Lung microvascular endothelial cell (primary cell): ENCODE measurements at regions not wholly inside any gene's neighbourhood (a gene's known extent, or its start where the extent isn't known, plus 50 kb on each side); places are given as distances from the start of the nearest gene placed in this dataset.

Experiments
- DNase-seq, 2 donors: peaks; one replicate each; pipeline versions ENCODE4 v3.0.0 to v3.0.0-alpha.2; 2010; ENCODE audit warnings: low read depth in 2 of 2

DNA sequence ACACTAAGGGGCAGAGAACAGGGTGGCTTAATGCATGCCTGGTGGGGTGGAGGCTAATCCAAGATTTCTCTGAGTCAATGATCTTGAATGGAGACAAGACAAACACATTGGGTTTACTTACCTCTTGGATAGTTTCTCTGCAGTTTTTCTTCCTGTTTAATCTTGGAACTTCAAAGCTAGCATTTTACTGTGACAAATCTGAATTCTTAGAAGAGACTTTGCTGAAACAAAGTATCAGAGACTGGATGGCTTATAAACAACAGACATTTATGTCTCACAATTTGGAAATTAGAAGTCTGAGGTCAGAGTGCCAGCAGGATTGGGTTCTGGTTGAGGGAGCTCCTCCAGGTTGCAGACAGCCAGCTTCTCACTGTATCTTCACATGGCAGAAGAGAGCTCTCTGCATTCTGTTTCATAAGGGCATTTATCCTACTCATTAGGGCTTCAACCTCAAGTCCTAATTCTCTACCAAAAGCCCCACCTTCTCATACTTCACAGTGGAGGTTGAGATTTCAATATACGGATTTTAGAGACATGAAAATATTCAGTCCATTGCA lies 921.8 kb downstream of the VRK1 start:
- no peak for DNase-seq

DNA sequence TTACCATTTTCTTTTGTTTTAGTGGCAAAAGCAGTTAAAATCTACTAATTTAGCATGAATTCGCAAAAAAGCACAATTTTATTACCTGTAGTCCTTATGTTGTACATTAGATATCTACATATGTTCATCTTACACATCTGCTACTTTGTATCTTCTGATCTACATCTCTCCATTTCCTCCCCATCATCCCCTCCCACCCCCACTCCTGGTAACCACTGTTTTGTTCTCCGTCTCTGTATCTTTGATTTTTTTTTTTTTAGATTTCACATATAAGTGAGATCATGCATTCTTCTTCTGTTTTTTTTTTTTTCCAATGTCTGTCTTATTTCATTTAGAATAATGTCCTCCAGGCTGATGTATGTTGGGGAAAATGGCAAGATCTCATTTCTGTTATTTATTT lies 922.7 kb downstream of the VRK1 start:
- DNase-seq, result no peak

GRCh38 chr14:97723351-97723750 lies 926.2 kb downstream of the VRK1 start:
- DNase-seq, result no peak

GRCh38 chr14:97723819-97724218 lies 926.6 kb downstream of the VRK1 start:
- DNase-seq, result no peak

DNA sequence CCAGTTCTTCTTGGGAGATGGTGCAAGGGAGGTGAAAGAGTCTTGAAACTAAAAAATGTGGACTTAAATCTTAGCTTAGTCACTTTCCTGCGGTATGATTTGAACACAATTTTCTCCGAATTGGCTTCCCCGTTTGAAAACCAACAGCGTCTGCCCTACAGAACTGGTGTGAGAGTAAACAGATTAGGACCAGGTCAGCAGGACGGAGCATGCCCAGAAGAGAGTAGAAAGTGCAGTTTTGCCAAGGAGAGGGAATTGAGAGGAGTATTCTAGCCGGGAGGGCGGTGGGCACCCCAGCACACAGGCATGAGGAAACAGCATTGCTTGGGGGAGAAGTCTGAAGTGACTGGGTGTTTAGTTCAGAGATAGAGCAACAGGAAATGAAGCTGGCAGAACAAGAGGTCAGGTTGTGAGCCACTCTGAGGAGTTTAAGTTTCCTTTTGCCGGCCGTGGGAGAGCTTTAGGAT lies 927.1 kb downstream of the VRK1 start:
- DNase-seq, result no peak

DNA sequence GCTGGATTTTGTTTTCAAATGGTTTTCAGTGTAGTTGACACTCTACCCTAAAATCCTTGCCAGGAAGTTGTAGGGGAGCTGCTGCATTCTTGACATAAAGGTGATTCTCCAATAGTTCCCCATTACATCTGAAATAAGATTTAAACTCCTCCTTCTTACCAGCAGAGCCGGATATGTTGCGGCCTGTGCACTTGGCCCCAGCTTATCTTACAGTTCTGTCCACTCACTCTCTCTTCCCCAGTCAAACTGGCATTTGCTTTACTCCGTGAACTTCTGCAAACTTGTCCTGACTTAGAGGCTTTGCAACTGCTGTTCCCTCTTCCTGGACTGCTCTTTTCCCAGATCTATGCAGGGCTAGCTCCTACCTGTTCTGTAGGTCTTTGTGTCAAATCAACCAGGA lies 929.5 kb downstream of the VRK1 start:
- no peak for DNase-seq

- no peak for DNase-seq
Measured at GRCh38 chr14:97730706-97731105, 933.5 kb downstream of the VRK1 start.

- DNase-seq, result no peak
Measured at GRCh38 chr14:97731800-97732199, 934.6 kb downstream of the VRK1 start.

GRCh38 chr14:97747316-97747715 lies 950.1 kb downstream of the VRK1 start:
- DNase-seq, result no peak

- no peak for DNase-seq
Measured at GRCh38 chr14:97748616-97749015, 951.4 kb downstream of the VRK1 start.

- DNase-seq, result no peak
Measured at GRCh38 chr14:97757491-97757890, 960.3 kb downstream of the VRK1 start.

DNA sequence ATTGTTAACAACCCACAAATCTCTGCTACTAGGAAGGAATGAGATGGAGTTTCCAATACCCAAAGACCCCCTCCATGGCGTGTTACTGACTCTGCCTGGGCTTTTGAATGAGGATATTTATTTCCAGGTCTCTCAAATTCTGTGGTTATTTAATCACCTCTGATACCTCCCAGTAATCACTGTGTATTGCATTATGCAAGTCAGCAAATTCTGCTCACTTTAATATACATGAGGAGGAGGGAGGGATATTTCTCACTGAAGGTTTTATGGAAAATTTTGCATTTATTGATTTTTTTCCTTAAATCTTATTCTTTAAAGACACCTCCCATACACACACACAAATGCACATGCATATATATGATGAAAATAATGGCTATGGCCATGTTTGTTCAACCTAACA lies 962.9 kb downstream of the VRK1 start:
- no peak for DNase-seq

GRCh38 chr14:97762386-97762785 lies 965.2 kb downstream of the VRK1 start:
- DNase-seq, result no peak

GRCh38 chr14:97771340-97772045 lies 974.3 kb downstream of the VRK1 start:
- no peak for DNase-seq

DNA sequence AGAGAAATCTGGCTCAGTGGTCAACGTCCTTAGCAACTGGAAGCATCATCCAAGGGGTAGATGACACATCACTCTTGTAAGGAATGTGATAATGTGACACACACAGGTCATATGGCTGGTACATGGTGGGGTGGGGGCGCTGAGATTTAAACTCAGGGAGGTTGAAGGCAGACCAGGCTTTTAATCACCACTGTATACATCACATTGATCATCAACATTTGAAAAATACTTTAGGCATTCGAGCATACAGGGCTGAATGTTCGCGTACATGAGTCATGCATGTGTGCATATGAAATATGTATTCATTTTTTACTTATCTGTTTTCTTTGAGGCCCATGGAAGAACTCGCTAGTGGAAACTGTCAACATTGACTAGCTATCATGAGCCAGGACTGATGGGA lies 976.4 kb downstream of the VRK1 start:
- no peak for DNase-seq

DNA sequence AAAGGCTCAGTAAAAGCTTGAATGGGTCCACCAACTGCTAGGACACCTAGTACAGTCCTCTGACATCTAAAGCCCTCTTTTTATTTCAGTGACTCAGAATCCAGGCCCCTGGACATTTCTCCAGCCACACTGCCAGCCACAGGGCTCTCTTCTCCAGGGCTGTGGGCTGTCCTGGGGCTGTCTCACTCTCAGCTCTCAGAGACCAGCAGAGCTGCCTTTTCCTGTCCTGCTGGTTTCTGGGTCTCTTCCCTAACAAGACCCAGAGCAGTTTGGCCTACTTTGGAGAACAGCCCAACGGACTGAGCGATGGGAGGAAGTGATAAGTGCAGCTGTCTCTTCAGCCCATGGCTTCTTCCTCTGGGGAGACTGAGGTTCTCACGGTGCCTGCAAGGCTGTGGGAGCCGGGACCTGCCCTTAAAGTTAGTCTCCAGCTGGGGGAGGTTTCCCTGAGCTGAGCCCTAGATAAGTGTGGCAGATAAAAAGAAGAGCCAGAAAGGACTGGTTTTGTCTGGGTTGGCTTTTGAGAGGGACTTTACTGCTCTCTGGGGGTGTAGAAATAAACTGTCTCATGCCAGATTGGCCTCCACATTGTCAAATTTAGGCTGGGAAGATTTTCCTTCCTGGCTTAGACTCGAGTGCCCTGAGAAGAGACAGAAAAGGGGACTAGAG lies 979.8 kb downstream of the VRK1 start:
- DNase-seq, result no peak

DNA sequence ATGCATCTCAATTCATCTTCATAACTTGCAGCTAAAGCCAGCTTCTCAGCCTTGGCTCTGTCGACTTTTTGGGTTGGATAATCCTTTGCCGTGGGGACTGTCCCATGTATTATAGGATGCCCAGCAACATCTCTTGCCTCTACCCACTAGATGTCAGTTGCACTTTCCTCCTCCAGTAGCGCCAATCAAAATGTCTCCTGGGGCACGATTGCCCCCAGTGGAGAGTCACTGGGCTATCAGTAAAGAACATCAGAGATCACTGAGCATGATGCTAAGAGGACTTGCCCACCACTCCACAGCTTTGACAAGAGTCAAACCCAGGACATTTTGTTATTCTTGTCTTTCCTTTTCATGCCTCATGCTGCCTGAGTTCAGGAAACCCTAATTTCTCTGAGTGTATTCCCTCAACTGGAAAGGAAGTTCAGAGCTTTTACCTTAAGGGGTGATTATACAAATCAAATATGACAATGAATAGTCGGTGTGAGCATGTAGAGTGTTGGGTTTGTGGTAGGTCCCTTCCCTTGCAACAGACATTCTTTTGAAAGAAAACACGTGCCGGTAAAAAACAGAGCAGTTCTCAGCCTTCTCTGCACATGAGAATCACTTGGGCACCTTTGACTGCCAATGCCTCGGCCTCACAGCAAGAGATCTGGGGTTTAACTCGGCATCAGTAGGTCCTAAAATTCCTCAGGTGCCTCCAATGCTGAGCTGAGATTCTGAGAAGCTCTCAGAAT lies 980.6 kb downstream of the VRK1 start:
- DNase-seq, result no peak

GRCh38 chr14:97779140-97779539 lies 982.0 kb downstream of the VRK1 start:
- DNase-seq, result no peak

DNA sequence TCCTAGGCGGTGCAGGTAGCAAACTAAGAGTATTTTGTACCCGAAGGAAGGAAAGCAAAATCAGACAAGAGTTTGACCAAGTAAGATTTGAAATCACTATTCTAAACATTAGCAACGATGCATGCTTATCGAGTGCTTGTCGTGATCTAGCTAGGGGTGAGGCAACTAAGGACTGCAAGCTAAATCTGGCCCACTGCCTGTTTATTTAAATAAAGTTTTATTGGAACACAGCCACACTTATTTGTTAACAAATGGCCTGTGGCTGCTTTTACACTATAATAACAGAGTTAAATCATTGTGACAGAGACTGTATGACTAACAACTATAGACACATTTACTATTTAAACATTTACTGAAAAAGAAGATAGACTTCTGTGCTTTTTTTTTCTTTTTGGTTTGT lies 983.6 kb downstream of the VRK1 start:
- DNase-seq, result no peak

- DNase-seq, result no peak
Measured at GRCh38 chr14:97781961-97782360, 984.8 kb downstream of the VRK1 start.

- DNase-seq, result no peak
Measured at GRCh38 chr14:97782871-97783414, 985.8 kb downstream of the VRK1 start.

DNA sequence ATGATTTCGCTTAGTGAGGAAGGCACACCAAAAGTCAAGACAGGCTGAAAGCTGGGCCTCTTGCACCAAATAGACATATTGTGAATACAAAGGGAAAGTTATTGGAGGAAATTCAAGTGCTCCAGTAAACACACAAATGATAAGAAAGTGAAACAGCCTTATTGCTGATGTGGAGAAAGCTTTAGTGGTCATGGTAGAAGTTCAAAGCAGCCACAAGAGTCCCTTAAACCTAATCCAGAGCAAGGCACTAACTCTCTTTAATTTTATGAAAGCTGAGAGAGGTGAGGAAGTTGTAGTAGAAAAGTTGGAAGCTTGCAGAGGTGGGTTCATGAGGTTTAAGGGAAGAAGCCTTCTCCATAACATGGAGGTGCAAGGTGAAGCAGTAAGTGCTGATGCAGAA lies 988.3 kb downstream of the VRK1 start:
- no peak for DNase-seq
